ENCODE measurements at regions not wholly inside any gene's neighbourhood (a gene's known extent, or its start where the extent isn't known, plus 50 kb on each side); places are given as distances from the start of the nearest gene placed in this dataset.

- TF ChIP-seq CTCF (IDR thresholded peaks at IDR 0.05): no peak
- no peak for TF ChIP-seq POLR2A (IDR thresholded peaks at IDR 0.05)
- no peak for TF ChIP-seq POLR2AphosphoS5 (IDR thresholded peaks at IDR 0.05)
These were observed 276.8 kb downstream of the PIK3C3 start for GRCh38 chr18:42231796-42232195.
